Activated effector memory CD4-positive, alpha-beta T cell treated with anti-CD3 and anti-CD28 coated beads, Interleukin-2, amount 50 U/mL, for 16 hours (primary cell): ENCODE measurements at regions not wholly inside any gene's neighbourhood (a gene's known extent, or its start where the extent isn't known, plus 50 kb on each side); places are given as distances from the start of the nearest gene placed in this dataset.

Experiments used
- DNase-seq: peaks from one replicate; pipeline ENCODE4 v3.0.0-alpha.2; 2020

- DNase-seq, result no peak
Observed at GRCh38 chr4:44927399-44928380, 201.3 kb upstream of the GNPDA2 start.

- no peak for DNase-seq
Observed at GRCh38 chr4:44916411-44916810, 190.1 kb upstream of the GNPDA2 start.

GRCh38 chr4:44914748-44915147 lies 188.4 kb upstream of the GNPDA2 start:
- DNase-seq, result no peak

DNA sequence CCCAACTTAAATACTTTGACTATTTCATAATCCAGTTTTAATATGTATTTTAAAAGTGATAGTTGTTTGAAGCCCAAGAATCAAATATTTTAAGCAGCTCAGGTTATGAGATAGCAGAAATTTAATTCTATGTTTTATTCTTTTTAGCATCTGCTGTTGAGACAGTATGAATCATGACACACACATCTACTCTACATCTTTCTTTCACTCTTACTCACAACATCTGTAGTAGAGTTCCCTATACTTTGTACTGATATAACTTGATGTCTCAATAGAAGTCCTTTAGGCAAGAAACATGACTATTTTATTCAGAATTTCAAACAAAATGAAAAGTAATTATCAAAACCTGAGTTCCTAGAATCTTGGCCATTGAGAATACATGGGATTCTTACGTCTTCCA lies 187.9 kb upstream of the GNPDA2 start:
- DNase-seq, result no peak

DNA sequence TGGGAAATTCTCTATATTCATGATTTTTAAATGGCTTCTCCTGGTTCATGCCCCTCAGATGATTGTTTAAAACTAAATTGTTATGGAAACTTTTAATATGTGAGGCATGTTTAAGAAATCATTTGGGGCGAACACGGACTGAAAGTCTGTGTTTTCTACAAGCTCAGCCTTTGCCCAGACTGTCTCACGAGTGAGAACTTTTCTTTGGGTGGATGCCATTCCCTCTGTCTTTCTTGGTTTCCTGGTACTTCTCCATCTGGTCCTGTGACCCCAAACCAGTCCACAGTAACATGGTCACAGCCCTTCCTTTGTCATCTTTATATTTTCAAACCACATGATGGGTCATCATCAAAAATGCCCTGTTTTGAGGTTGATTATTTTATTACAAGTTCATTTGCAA lies 186.6 kb upstream of the GNPDA2 start:
- DNase-seq, result no peak

GRCh38 chr4:44908565-44908964 lies 182.2 kb upstream of the GNPDA2 start:
- DNase-seq, result no peak

GRCh38 chr4:44872246-44872645 lies 145.9 kb upstream of the GNPDA2 start:
- DNase-seq, result no peak

DNA sequence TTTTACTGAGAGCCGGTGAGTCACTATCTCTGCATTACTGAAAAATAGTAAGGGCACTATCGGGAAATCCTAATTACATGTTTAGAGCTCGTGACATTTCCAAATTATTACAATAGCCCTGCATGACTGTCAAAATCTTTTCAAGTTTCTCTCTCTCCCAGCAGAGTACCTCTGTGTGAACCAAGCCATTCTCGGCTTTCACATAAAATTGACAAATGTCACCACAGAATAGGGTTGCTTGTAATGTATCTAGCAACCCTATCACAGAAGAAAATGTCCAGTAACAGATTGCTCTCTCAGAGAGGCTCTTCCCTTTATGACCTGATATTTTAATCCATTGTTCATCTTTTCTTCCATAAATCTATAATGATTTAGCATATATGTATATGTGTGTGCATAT lies 144.8 kb upstream of the GNPDA2 start:
- DNase-seq, result no peak

DNA sequence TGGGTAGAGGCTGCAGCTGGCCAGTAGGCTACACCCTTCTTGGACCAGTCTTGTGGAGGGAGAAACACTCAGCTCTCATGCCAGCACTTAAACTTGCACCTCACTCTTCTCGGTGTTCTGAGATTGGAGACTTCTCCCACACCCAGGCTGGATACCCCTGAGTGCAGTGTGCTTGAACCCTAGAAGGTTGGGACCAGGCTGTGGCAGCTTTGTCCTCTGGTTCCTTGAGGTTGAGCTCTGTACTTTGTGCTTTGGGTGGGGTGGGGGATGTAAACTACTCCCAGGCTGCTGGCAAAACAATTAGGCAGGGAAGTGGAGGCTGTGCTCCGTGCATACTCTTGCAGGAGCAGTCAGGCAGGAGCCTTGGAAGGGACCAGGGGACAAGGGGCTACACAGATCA lies 143.6 kb upstream of the GNPDA2 start:
- DNase-seq, result no peak

- no peak for DNase-seq
Observed at GRCh38 chr4:44869222-44869882, 143.0 kb upstream of the GNPDA2 start.

GRCh38 chr4:44861756-44862155 lies 135.4 kb upstream of the GNPDA2 start:
- no peak for DNase-seq

GRCh38 chr4:44859477-44859876 lies 133.1 kb upstream of the GNPDA2 start:
- no peak for DNase-seq

DNA sequence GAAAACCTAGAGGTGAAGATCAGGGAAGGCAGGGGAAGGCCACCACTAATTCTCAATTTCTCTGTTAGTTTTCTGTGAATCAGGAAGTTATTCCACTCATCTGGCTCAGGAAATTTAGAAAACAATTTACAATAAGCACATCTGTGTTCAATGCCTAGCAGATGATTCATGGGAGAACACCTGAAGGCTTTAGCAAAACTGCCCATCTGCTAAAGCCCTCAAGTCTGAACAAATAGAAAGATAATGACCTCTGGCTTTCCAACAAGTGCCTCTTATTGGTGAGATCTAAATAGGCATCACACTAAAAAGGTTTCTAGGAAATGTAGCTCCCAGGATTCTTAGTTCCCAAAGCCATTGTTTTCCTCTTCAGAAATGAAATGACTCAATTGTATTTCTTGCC lies 122.1 kb upstream of the GNPDA2 start:
- DNase-seq, result no peak

GRCh38 chr4:44845993-44846392 lies 119.6 kb upstream of the GNPDA2 start:
- DNase-seq, result no peak

GRCh38 chr4:44845309-44845708 lies 119.0 kb upstream of the GNPDA2 start:
- no peak for DNase-seq

DNA sequence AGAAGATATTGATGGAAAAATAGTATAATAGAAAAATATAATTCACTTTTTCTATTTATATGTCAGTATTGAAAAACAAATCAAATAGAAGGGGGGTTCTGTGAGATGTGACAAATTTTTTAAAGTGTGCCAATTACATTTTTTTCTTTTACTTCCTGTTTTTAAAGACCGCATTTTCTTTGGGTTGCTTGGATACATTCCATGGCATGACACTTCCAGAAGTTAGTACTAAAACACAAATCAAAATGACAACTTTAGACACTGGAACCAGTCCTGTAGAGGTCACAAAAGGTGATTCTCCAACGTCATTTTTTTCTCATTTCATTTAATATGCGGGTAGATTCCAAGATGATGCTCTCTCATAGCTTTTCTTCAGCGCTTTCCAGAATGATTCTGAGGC lies 116.2 kb upstream of the GNPDA2 start:
- DNase-seq, result no peak

DNA sequence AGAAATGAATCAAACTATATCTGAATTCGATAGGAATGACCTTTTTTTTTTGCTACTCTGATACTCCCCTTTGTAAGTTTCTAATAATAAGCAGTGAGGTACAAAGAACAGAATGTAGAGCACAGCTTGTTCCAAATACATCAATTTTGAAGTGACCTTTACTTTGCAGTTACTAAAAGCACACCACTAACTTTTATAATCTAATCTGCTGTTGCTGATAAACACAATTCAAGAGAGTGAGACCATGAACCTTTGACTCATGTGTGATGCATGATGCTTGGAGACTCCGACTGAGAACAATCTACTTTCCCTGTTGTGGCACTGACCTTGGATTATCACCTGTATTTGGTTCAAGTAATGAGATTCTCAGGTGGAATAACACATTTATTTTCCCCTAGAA lies 91.6 kb upstream of the GNPDA2 start:
- no peak for DNase-seq

DNA sequence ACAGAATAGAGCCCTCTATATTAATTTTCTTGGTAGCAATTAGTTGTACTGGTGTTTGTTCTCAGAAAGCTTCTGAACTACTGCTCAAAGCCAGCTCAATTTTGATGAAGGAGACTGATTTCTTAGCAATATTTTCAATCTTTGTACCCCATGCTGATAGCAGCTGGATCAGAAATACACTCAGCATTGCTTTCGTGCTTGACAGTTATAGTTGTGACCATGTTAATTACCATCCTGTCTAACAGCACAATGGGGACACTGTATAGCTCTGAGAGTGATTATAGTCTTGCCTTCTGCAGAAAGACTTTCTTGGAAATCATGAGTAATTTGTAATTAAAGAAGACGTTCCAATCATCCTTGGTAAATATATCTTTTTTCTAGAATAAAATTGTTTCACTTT lies 79.7 kb upstream of the GNPDA2 start:
- DNase-seq, result no peak

- DNase-seq, result no peak
Observed at GRCh38 chr4:44804301-44804700, 77.9 kb upstream of the GNPDA2 start.

GRCh38 chr4:44801384-44801783 lies 75.0 kb upstream of the GNPDA2 start:
- no peak for DNase-seq

DNA sequence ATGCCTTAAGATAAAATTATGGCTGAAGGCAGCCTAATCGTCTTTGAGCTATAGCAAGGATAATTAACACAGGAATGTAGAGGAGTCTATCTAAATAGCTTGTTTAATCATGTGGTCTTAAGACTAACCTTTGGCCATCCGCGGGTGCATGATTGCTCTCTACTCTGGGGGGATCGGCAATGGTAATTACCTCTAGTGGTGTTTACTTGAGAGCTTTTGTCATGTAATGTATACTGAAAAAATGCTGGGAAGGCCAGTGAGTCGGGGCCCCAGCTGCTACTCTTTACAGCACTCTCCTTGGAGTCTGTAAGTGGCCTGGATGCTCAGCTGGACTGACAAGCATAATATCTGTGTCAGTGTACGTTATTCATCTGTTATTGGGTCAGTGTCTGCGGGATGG lies 65.5 kb upstream of the GNPDA2 start:
- DNase-seq, result no peak

DNA sequence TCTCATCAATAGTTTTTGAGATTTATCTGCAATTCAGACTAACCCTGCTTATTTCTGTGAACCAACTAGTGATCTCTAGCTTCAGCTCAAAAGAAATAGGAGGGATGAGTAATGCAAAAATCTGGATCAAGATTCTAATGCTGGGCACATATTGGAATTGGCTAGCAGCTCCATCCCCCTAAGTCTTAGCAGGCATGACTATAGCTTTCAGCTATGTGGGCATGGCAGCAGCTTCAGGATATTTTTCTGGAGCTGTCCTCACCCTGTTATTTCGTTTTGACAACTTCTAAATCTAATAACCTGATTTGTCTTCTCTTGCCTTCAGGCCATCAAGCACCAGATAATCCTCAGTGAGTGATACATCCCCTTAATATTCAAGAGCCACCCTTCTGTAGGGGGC lies 50.8 kb upstream of the GNPDA2 start:
- no peak for DNase-seq
